ENCODE measurements at regions not wholly inside any gene's neighbourhood (a gene's known extent, or its start where the extent isn't known, plus 50 kb on each side); places are given as distances from the start of the nearest gene placed in this dataset.

GRCh38 chr1:101730559-101730958 is 266.2 kb downstream of the OLFM3 start:
- TF ChIP-seq CTCF (IDR thresholded peaks at IDR 0.05; ENCODE audit: extremely low read depth in 1 of 2, insufficient read depth in 1 of 2, low read depth in 1 of 2, low read length in 2 of 2) (no peak), POLR2AphosphoS5 (IDR thresholded peaks at IDR 0.05; ENCODE audit: insufficient read depth, low read depth, low read length) (no peak), MAX (IDR thresholded peaks at IDR 0.05; ENCODE audit: insufficient read depth, insufficient read length) (no peak), MYC (IDR thresholded peaks at IDR 0.05; ENCODE audit: low read depth, low read length) (no peak), POLR2A (IDR thresholded peaks at IDR 0.05; ENCODE audit: low read depth, low read length) (no peak)
